HG02678 (cell line): ENCODE measurements at regions not wholly inside any gene's neighbourhood (a gene's known extent, or its start where the extent isn't known, plus 50 kb on each side); places are given as distances from the start of the nearest gene placed in this dataset.
"Not testable (repeated sequence)": the region's sequence is repeated elsewhere in the genome, so short reads cannot be mapped to it uniquely, and the experiment has no call there.

ENCODE experiments used
- ATAC-seq: cut with Tn5 transposase; IDR thresholded peaks from one replicate; pipeline ENCODE4 v1.9.1; 2021; ENCODE audit warnings: mild to moderate bottlenecking, moderate library complexity; ENCODE audit not compliant: unreplicated experiment

- no peak for ATAC-seq
Measured at GRCh38 chr3:116512281-116512680, 67.0 kb upstream of the LSAMP start.

- no peak for ATAC-seq
Measured at GRCh38 chr3:116512931-116513330, 67.6 kb upstream of the LSAMP start.

DNA sequence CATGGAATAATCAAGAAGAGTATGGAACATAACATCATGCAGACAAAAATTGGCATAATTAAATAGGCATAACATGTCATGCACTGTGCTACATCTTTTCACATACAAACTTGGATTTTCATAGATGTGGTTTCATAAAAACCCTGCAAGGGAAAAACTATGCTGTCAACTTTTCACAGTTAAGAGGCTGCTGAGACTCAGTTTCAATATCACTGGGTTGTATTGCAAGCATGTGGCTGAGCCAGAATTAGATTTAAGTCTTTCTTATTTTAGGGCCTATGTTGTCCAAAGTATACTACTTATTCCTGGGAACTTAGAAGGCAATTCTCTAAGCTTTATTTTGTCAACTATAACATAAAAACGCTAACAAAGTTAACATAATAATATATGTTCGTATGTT, 70.7 kb upstream of the LSAMP start:
- no peak for ATAC-seq

DNA sequence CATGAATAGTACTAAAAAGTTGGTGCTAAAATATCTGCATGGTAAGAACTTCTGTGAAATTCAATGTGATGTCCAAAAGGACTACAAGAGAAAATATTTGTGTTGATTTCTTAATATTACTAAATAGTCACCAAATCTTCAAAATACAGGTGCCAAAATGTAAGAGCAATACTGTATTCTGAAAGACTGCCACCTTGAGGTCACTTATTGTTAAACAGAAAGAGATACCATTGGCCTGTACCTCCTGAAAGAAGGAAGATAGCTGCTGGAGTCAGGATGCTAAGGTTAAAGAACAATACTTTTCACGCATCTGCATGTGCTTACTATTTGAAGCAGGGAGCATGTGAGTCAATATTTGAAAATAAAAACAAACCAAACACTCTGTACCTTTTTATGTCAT, 72.0 kb upstream of the LSAMP start:
- ATAC-seq, result peak; percentile 50

GRCh38 chr3:116519101-116519500, 73.8 kb upstream of the LSAMP start:
- ATAC-seq, result not testable (repeated sequence)

- not testable (repeated sequence) for ATAC-seq
Measured at GRCh38 chr3:116519823-116520222, 74.5 kb upstream of the LSAMP start.

- ATAC-seq, result no peak
Measured at GRCh38 chr3:116524453-116525210, 79.3 kb upstream of the LSAMP start.

DNA sequence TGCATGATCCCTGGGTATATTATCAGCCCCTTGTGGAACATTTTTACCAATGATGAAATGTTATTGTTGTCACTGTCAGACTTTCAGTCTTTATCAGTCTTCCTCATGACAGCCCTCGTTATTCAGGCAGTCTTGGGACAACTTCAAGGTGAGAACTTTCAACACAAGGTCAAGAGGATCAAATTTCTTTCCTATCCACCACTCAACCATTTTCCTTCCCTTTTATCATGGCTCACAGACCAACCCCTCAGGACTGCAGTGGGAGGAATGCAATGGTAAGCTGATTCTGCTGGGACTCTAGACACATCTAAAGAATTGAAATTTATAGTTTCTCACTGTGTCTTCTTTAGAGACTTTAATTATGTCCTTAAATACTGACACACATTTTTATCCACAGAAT, 107.0 kb upstream of the LSAMP start:
- ATAC-seq, result no peak

DNA sequence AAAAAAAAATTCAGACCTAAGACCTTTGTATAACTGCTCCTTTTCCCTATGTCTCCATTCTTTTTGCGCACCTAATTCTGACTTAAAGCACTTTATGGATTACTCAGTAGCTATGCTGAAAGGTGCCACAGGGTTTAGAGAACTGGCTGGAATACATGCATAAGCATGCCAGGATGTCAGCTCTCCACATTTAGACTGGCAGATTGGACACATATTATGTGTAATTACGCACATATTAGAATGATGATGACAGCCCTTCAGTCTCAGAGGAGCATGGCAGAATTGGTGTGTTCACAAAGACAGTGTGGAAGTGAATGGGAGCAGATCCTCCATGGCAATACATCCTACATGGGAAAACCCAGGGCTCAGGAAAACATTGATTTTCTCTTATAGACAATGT, 108.1 kb upstream of the LSAMP start:
- no peak for ATAC-seq

DNA sequence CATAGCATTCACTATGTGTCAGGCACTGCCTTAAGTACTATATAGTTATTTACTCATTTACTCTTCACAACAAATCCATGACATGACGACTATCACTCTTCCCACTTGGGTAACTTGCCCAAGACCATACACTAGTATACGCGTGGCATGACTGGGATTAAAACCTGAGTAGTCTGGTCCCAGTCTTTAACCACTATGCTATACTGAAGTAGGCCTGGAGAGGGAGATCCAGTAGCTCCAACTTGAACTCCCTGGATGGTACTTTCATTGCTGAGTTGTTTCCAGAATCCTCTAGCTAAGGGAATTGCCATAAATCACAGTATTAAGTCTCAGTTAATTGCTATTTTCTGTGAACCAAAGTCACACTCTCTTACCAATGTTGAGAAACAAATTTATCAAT, 116.2 kb upstream of the LSAMP start:
- no peak for ATAC-seq

- ATAC-seq, result no peak
Measured at GRCh38 chr3:116563351-116563750, 118.1 kb upstream of the LSAMP start.

DNA sequence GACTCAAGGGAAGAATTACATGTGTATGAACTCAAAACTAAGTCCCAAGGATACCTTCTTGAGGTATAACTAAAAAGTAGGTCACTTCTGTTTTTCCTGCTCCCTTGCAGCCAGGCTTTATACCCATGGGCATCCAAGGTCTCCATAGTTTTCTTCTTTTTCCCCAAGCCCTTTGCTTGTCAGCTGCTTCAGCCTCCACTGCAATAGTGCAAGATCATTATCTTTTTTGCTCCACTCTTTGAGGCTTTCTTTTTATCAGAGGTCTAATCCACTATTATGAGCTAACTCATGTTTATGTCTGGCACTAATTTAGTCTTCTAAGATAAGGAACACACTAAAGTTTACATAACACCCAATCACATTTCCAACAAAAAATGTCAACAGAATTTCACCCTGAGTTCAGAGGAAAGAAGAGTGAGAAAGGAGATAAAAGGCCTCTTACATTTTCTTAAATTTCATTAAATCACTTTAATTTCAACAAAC, 121.2 kb upstream of the LSAMP start:
- ATAC-seq, result no peak

- ATAC-seq, result no peak
Measured at GRCh38 chr3:116569611-116570010, 124.3 kb upstream of the LSAMP start.

DNA sequence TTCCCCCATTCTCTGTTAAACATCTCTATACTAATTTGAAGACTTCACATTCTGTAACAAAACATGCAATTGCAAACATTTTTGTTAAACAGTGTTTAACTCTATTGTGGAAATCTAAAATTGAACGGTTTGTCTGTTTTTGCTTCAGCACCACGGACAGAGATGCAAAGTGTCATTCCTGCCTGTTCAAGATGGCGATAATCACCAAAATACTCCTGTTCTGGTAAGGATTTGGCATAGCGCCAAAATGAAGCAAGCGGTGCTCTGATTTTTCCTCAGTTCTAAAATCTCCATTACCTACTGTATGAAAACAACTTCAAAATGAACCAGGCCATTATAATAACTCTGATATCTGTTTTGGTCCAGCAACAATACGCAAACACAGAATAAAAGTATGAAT, 129.7 kb upstream of the TUSC7 start:
- no peak for ATAC-seq

- ATAC-seq, result no peak
Measured at GRCh38 chr3:116586285-116586944, 123.2 kb upstream of the TUSC7 start.

GRCh38 chr3:116591236-116591635, 118.3 kb upstream of the TUSC7 start:
- no peak for ATAC-seq

GRCh38 chr3:116601206-116601605, 108.4 kb upstream of the TUSC7 start:
- no peak for ATAC-seq

DNA sequence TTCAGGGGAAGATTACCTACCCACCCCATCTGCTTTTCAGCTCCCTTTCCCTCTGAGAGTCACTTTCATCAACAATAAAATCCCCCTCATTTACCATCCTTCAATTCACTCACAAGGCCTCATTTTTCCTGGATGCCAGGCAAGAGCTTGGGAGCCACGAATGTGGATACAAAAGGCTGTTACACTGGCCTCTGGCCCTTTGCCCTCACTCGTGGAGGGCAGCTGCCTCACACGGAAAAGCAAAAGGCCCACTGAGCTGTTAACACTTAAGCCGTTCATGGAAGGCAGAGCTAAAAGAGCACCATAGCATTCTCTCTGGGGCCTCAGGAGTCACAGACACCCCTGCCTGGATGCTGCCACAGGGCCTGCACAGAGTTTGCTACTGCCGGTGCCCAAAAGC, 102.4 kb upstream of the TUSC7 start:
- no peak for ATAC-seq

DNA sequence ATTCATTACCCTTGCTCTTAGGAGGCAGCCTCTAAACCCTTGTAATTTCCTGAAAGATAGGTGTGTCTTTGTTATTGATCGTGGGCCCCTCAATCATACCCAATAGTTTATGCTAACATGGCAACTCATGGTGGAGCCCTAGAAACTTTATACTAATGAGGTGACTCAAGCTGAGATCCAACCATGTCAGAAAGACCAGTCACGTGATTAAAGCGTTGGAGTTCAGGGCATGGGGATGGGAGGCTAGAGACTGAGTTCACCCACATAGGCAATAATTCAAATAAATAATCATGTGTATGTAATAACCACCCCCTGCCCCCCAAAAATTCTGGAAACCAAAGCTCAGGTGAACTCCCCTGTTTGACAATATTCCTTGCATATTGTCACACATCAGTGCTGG, 99.5 kb upstream of the TUSC7 start:
- ATAC-seq, result no peak

- ATAC-seq, result no peak
Measured at GRCh38 chr3:116614795-116615362, 94.7 kb upstream of the TUSC7 start.

DNA sequence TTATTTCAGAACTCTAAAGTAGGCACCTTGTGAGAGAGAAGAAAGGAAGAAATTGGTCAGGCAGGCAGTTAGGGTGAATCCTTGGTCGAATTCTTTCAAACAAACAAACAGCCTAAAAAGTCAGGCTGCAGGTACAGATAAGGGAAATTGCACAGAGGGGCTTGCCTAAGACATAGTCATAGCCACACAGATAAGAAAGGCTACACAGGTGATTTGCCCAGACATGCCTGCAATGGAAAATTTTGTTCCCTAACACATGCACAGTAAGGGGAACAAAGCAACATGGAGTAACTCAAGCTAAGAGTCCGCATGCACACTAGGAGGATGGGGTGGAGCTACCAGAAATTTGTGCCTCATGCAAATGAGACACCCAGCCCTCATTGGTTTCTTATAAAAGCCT, 91.4 kb upstream of the TUSC7 start:
- ATAC-seq, result no peak

- no peak for ATAC-seq
Measured at GRCh38 chr3:116618930-116619329, 90.6 kb upstream of the TUSC7 start.
